Liver (tissue), 8 donors: ENCODE measurements at regions not wholly inside any gene's neighbourhood (a gene's known extent, or its start where the extent isn't known, plus 50 kb on each side); places are given as distances from the start of the nearest gene placed in this dataset.

Source experiments
- DNase-seq: peaks from one replicate; pipeline ENCODE4 v3.0.0-alpha.2; 2017; ENCODE audit warnings: low spot score
- H3K27ac ChIP-seq, 2 donors: one replicate each; pipeline ENCODE4 v1.7.0; 2013; ENCODE audit warnings: inconsistent platforms in 2 of 2, low read length in 2 of 2, control low read depth in 1 of 2, low read depth in 1 of 2, mild to moderate bottlenecking in 1 of 2
- H3K27me3 ChIP-seq, 4 donors: one replicate each; pipeline versions ENCODE4 v1.6.1 to v1.7.0; 2013; ENCODE audit warnings: low read length in 3 of 4, inconsistent platforms in 1 of 4, mild to moderate bottlenecking in 1 of 4, moderate library complexity in 1 of 4; ENCODE audit not compliant: control insufficient read depth in 4 of 4, insufficient read depth in 4 of 4
- H3K36me3 ChIP-seq, 4 donors: one replicate each; pipeline versions ENCODE4 v1.6.1 to v1.7.0; 2013; ENCODE audit warnings: low read length in 3 of 4, mild to moderate bottlenecking in 3 of 4, low read depth in 1 of 4, moderate library complexity in 1 of 4; ENCODE audit not compliant: control insufficient read depth in 4 of 4, insufficient read depth in 3 of 4
- H3K4me1 ChIP-seq, 4 donors: one replicate each; pipeline versions ENCODE4 v1.6.1 to v1.7.0; 2013; ENCODE audit warnings: low read length in 3 of 4, mild to moderate bottlenecking in 3 of 4, moderate library complexity in 1 of 4; ENCODE audit not compliant: control insufficient read depth in 4 of 4, insufficient read depth in 4 of 4
- H3K4me3 ChIP-seq, 3 donors: one replicate each; pipeline versions ENCODE4 v1.6.1 to v1.7.0; 2013; ENCODE audit warnings: low read length in 3 of 3, control low read depth in 1 of 3, low read depth in 1 of 3, mild to moderate bottlenecking in 1 of 3
- H3K9ac ChIP-seq, 2 donors: one replicate each; pipeline ENCODE4 v1.7.0; 2013; ENCODE audit warnings: low read length in 2 of 2, mild to moderate bottlenecking in 2 of 2, moderate library complexity in 2 of 2, control low read depth in 1 of 2, low read depth in 1 of 2
- H3K9me3 ChIP-seq, 4 donors: one replicate each; pipeline versions ENCODE4 v1.6.1 to v1.7.0; 2013; ENCODE audit warnings: low read length in 3 of 4; ENCODE audit not compliant: control insufficient read depth in 4 of 4
- EGR1 ChIP-seq, 2 donors: IDR thresholded peaks; 2 replicates each; pipeline ENCODE4 v1.6.1; 2016 to 2018; ENCODE audit warnings: antibody characterized with exemption in 2 of 2, low read depth in 2 of 2
- FOXA1 ChIP-seq: IDR thresholded peaks from 2 replicates; pipeline ENCODE4 v1.6.1; 2016; ENCODE audit warnings: antibody characterized with exemption
- FOXA2 ChIP-seq: IDR thresholded peaks from 2 replicates; pipeline ENCODE4 v1.6.1; 2016; ENCODE audit warnings: antibody characterized with exemption
- GABPA ChIP-seq, 2 donors: IDR thresholded peaks in 1 of 2; conservative IDR thresholded peaks in 1 of 2; 2 replicates each; pipeline ENCODE4 v1.6.1; 2016; ENCODE audit warnings: antibody characterized with exemption in 2 of 2, mild to moderate bottlenecking in 1 of 2, moderate library complexity in 1 of 2
- HNF4A ChIP-seq, 2 donors: conservative IDR thresholded peaks; 2 replicates each; pipeline ENCODE4 v1.6.1; 2016; ENCODE audit warnings: antibody characterized with exemption in 2 of 2, mild to moderate bottlenecking in 2 of 2
- HNF4G ChIP-seq: IDR thresholded peaks from 2 replicates; pipeline ENCODE4 v1.6.1; 2016; ENCODE audit warnings: antibody characterized with exemption
- JUND ChIP-seq, 2 donors: IDR thresholded peaks; 2 replicates each; pipeline ENCODE4 v1.6.1; 2016; ENCODE audit warnings: antibody characterized with exemption in 2 of 2
- NR2F2 ChIP-seq: IDR thresholded peaks from 2 replicates; pipeline ENCODE4 v1.6.1; 2016; ENCODE audit warnings: antibody characterized with exemption
- RAD21 ChIP-seq, 2 donors: IDR thresholded peaks; 2 replicates each; pipeline ENCODE4 v1.6.1; 2016; ENCODE audit warnings: antibody characterized with exemption in 2 of 2, mild to moderate bottlenecking in 2 of 2
- RXRA ChIP-seq, 2 donors: IDR thresholded peaks; 2 replicates each; pipeline ENCODE4 v1.6.1; 2017 to 2018; ENCODE audit warnings: antibody characterized with exemption in 2 of 2, mild to moderate bottlenecking in 1 of 2
- SP1 ChIP-seq: IDR thresholded peaks from 2 replicates; pipeline ENCODE4 v1.6.1; 2018; ENCODE audit warnings: antibody characterized with exemption, mild to moderate bottlenecking
- TAF1 ChIP-seq: conservative IDR thresholded peaks from 2 replicates; pipeline ENCODE4 v1.6.1; 2016; ENCODE audit warnings: antibody characterized with exemption, mild to moderate bottlenecking
- YY1 ChIP-seq: IDR thresholded peaks from 2 replicates; pipeline ENCODE4 v1.6.1; 2016; ENCODE audit warnings: antibody characterized with exemption, mild to moderate bottlenecking
- WGBS: extraction: QIAGEN DNeasy Blood & Tissue Kit; methylation state at CpG from one replicate; pipeline ENCODE4 v1.1.7; 2013; 5-methylcytosine and 5-hydroxymethylcytosine counted together
- TF ChIP-seq, protein P1 (sequence below): fragments of 150-350 bp; IDR thresholded peaks from 2 replicates; pipeline ENCODE4 v1.5.1; 2017; ENCODE audit warnings: improper control_type of control experiment, low read depth, low read length; ENCODE audit not compliant: missing input control
- TF ChIP-seq, protein P2 (sequence below): IDR thresholded peaks from 2 replicates; pipeline ENCODE4 v1.6.1; 2016; ENCODE audit warnings: antibody characterized with exemption, mild to moderate bottlenecking
- TF ChIP-seq, protein P3 (sequence below): IDR thresholded peaks from 2 replicates; pipeline ENCODE4 v1.6.1; 2016; ENCODE audit warnings: antibody characterized with exemption
- TF ChIP-seq, protein P4 (sequence below): IDR thresholded peaks from 2 replicates; pipeline ENCODE4 v1.6.1; 2016; ENCODE audit warnings: antibody characterized with exemption
- TF ChIP-seq, protein P5 (sequence below): IDR thresholded peaks from 2 replicates; pipeline ENCODE4 v1.6.1; 2016; ENCODE audit warnings: antibody characterized with exemption
- donor health status: healthy.
- donor health status: healthy.
- donor health status: healthy.
- donor health status: healthy.
- donor health status: healthy.

DNA sequence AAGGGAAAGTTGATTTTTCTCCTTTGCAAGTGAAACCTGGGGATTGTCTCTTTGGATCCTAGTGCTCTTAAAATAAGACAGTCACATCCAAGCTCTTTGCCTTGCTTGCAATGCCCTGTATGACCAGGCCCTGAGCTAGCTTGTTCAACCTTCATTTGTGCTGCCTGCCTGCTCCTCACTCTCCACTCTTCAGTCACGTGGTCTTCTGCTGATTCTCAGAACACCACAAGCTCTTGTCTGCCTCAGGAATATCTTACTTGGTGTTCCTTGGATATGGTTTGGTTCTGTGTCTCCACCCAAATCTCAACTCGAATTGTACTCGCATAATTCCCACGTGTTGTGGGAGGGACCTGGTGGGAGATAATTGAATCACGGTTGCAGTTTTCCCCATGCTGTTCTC, 318.7 kb downstream of the RMST start:
- WGBS: 78% methylated on average over 5 of the region's 5 CpGs
- Histone ChIP-seq H3K4me1 (no peaks in the 10 kb centered on the region), H3K9me3 (no peaks in the 10 kb centered on the region), H3K27ac (no peak overlapping the region), H3K36me3 (no peaks in the 10 kb centered on the region), H3K9ac (no peak overlapping the region), H3K4me3 (no peak overlapping the region), H3K27me3 (no peaks in the 10 kb centered on the region)
- DNase-seq: no peak
- TF ChIP-seq, protein P1, sequence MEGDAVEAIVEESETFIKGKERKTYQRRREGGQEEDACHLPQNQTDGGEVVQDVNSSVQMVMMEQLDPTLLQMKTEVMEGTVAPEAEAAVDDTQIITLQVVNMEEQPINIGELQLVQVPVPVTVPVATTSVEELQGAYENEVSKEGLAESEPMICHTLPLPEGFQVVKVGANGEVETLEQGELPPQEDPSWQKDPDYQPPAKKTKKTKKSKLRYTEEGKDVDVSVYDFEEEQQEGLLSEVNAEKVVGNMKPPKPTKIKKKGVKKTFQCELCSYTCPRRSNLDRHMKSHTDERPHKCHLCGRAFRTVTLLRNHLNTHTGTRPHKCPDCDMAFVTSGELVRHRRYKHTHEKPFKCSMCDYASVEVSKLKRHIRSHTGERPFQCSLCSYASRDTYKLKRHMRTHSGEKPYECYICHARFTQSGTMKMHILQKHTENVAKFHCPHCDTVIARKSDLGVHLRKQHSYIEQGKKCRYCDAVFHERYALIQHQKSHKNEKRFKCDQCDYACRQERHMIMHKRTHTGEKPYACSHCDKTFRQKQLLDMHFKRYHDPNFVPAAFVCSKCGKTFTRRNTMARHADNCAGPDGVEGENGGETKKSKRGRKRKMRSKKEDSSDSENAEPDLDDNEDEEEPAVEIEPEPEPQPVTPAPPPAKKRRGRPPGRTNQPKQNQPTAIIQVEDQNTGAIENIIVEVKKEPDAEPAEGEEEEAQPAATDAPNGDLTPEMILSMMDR: no peak
- TF ChIP-seq YY1: no peak
- no peak for TF ChIP-seq HNF4G
- TF ChIP-seq, protein P2, sequence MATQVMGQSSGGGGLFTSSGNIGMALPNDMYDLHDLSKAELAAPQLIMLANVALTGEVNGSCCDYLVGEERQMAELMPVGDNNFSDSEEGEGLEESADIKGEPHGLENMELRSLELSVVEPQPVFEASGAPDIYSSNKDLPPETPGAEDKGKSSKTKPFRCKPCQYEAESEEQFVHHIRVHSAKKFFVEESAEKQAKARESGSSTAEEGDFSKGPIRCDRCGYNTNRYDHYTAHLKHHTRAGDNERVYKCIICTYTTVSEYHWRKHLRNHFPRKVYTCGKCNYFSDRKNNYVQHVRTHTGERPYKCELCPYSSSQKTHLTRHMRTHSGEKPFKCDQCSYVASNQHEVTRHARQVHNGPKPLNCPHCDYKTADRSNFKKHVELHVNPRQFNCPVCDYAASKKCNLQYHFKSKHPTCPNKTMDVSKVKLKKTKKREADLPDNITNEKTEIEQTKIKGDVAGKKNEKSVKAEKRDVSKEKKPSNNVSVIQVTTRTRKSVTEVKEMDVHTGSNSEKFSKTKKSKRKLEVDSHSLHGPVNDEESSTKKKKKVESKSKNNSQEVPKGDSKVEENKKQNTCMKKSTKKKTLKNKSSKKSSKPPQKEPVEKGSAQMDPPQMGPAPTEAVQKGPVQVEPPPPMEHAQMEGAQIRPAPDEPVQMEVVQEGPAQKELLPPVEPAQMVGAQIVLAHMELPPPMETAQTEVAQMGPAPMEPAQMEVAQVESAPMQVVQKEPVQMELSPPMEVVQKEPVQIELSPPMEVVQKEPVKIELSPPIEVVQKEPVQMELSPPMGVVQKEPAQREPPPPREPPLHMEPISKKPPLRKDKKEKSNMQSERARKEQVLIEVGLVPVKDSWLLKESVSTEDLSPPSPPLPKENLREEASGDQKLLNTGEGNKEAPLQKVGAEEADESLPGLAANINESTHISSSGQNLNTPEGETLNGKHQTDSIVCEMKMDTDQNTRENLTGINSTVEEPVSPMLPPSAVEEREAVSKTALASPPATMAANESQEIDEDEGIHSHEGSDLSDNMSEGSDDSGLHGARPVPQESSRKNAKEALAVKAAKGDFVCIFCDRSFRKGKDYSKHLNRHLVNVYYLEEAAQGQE: no peak
- TF ChIP-seq RAD21 (IDR thresholded peaks at IDR 0.05): no peak
- TF ChIP-seq NR2F2: no peak
- TF ChIP-seq HNF4A (conservative IDR thresholded peaks at IDR 0.05): no peak
- TF ChIP-seq, protein P3, sequence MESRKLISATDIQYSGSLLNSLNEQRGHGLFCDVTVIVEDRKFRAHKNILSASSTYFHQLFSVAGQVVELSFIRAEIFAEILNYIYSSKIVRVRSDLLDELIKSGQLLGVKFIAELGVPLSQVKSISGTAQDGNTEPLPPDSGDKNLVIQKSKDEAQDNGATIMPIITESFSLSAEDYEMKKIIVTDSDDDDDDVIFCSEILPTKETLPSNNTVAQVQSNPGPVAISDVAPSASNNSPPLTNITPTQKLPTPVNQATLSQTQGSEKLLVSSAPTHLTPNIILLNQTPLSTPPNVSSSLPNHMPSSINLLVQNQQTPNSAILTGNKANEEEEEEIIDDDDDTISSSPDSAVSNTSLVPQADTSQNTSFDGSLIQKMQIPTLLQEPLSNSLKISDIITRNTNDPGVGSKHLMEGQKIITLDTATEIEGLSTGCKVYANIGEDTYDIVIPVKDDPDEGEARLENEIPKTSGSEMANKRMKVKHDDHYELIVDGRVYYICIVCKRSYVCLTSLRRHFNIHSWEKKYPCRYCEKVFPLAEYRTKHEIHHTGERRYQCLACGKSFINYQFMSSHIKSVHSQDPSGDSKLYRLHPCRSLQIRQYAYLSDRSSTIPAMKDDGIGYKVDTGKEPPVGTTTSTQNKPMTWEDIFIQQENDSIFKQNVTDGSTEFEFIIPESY: no peak
- no peak for TF ChIP-seq JUND (IDR thresholded peaks at IDR 0.05)
- no peak for TF ChIP-seq EGR1 (IDR thresholded peaks at IDR 0.05; ENCODE audit: low read depth in 2 of 2)
- TF ChIP-seq RXRA (IDR thresholded peaks at IDR 0.05): no peak
- TF ChIP-seq GABPA (IDR thresholded peaks at IDR 0.05 in 1 of 2, conservative IDR thresholded peaks at IDR 0.05 in 1 of 2): no peak
- TF ChIP-seq, protein P4, sequence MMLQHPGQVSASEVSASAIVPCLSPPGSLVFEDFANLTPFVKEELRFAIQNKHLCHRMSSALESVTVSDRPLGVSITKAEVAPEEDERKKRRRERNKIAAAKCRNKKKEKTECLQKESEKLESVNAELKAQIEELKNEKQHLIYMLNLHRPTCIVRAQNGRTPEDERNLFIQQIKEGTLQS: no peak
- TF ChIP-seq, protein P5, sequence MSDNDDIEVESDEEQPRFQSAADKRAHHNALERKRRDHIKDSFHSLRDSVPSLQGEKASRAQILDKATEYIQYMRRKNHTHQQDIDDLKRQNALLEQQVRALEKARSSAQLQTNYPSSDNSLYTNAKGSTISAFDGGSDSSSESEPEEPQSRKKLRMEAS: no peak
- TF ChIP-seq TAF1: no peak
- TF ChIP-seq FOXA2: no peak
- no peak for TF ChIP-seq FOXA1
- TF ChIP-seq SP1: no peak

DNA sequence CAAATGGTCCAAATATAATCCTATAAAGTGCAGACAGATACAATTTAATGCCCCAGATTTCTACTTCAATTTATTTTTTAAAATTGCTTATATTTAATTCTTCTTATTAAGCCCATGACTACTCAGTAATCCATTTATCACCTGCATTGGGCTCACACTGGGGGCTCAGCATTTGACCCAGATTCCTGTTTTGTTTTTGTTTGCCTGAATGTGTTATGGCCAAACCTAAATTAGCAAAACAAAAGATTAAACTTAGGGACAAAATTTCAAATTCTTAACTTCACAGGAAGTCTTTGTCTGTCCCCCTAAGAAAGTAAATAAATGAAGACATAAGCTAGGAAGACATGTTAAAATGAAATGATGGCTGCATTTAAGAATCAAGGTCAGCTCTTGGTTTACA, 322.3 kb downstream of the RMST start:
- H3K27me3 ChIP-seq: no peaks in the 10 kb centered on the region
- H3K4me3 ChIP-seq: no peak overlapping the region
- DNase-seq: no peak
- no peaks in the 10 kb centered on the region for H3K4me1 ChIP-seq
- H3K9me3 ChIP-seq: no peaks in the 10 kb centered on the region
- TF ChIP-seq NR2F2 (no peak), RAD21 (IDR thresholded peaks at IDR 0.05) (no peak), RXRA (IDR thresholded peaks at IDR 0.05) (no peak), FOXA1 (no peak), HNF4A (conservative IDR thresholded peaks at IDR 0.05) (no peak), GABPA (IDR thresholded peaks at IDR 0.05 in 1 of 2, conservative IDR thresholded peaks at IDR 0.05 in 1 of 2) (no peak), FOXA2 (no peak)
- TF ChIP-seq, protein P3: no peak
- TF ChIP-seq, protein P2: no peak
- TF ChIP-seq, protein P4: no peak
- no peaks in the 10 kb centered on the region for H3K36me3 ChIP-seq
- H3K9ac ChIP-seq: no peak overlapping the region
- no peak overlapping the region for H3K27ac ChIP-seq
